NCI-H1930 (cell line): ENCODE measurements at regions not wholly inside any gene's neighbourhood (a gene's known extent, or its start where the extent isn't known, plus 50 kb on each side); places are given as distances from the start of the nearest gene placed in this dataset.
"Not testable (repeated sequence)": the region's sequence is repeated elsewhere in the genome, so short reads cannot be mapped to it uniquely, and the experiment has no call there.

Source experiments
- DNase-seq, 2 experiments: peaks; one replicate each; lab custom pipeline; 2025; lab: John Stamatoyannopoulos, UW

- no peak for DNase-seq
Observed at GRCh38 chr6:163874784-163875183, 460.3 kb downstream of the QKI start.

GRCh38 chr6:163872335-163872734 is 457.8 kb downstream of the QKI start:
- no peak for DNase-seq

DNA sequence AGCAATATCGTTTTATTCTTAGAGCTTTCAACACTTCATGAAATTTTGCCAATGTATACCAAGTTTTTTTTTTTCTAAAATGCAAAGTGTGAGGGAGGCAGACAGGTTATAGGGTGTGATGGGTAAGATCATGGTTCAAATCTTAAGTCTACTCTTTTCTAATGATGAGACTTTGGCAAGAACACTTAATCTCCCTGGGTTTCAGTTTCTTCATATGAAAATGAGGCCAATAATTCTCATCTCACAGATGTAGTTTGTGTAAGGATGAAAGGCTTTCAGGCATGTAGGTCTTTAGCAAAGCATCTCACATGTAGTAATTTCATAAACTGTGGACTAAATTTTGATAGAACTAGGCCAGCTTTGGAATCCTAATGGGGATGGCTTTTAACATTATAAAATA is 457.1 kb downstream of the QKI start:
- no peak for DNase-seq

DNA sequence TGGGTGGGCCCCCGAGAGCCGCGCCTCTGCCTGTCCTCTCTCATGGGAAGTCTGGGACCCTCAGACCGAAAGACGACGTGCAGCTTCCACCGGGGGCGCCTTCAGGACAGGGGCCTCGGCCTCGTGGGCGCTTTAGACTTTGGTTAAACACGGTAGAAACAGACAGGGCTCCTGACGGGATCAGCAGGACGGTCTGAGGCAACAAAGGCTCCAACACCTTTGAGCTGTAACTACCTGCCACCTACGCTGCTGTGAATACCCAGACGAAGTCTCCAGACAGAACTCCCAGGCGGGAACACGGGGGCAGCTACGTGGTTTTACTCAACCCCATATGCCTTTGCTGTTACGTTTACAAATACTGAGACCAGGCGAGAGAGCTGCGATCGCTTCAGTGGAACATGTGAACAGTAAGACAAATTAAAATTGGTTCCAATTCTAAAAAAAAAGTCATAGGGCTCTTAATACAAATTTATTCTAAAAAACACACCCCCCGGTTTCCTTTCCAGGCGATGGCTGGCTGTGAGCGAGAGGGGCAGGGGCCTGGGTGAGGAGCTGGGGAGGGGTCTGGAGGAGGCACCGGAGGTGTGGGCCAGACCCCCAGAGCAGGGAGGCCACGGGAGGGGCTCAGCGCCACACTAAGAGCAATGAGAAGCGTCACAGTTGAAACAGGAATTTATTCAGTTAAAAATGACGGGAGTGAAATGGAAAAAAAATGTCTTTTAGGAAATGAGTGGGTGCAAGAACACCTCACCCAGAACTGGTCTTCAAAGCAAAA is 453.2 kb downstream of the QKI start:
- no peak for DNase-seq

GRCh38 chr6:163866192-163866591 is 451.7 kb downstream of the QKI start:
- no peak for DNase-seq

- DNase-seq = no peak
Observed at GRCh38 chr6:163863565-163863964, 449.0 kb downstream of the QKI start.

DNA sequence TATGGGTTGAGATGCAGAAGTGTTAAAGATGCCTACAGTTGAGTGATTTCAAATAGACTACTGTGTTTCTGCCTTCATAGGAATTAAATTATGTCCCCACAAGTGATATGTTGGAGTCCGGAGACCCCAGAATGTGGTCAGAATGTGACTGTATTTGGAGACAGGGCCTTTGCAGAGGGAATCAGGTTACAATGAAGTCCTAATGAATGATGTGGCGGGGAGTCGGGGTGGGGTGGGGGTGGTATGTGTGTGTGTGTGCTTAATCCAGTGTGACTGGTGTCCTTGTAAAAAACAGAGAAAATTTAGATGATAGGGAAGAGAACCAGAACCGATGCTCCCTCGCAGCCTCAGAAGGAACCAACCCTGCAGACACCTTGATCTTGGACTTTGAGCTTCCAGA is 448.2 kb downstream of the QKI start:
- DNase-seq = no peak

- DNase-seq = no peak
Observed at GRCh38 chr6:163861627-163862026, 447.1 kb downstream of the QKI start.

GRCh38 chr6:163860287-163861081 is 446.0 kb downstream of the QKI start:
- no peak for DNase-seq

- DNase-seq = not testable (repeated sequence)
Observed at GRCh38 chr6:163858870-163859269, 444.4 kb downstream of the QKI start.

DNA sequence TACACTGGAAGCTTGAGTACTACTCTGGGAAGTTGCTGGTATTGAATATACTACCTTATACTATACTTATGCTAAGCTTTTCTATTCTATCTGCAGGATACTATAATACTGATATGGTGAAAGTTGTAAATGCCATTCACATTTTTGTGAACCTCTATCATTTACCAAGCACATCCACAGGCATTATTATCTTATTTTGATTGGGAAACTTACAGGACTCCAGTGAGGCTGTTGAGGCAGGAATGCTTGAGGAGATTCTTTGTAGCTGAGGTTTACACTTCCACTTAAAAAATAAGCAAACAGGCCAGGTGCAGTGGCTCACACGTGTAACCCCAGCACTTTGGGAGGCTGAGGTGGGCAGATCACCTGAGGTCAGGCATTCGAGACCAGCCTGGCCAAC is 442.9 kb downstream of the QKI start:
- DNase-seq = no peak

GRCh38 chr6:163850874-163851273 is 436.4 kb downstream of the QKI start:
- DNase-seq = no peak

- DNase-seq = no peak
Observed at GRCh38 chr6:163844761-163845160, 430.2 kb downstream of the QKI start.

- DNase-seq = no peak
Observed at GRCh38 chr6:163844357-163844756, 429.8 kb downstream of the QKI start.

DNA sequence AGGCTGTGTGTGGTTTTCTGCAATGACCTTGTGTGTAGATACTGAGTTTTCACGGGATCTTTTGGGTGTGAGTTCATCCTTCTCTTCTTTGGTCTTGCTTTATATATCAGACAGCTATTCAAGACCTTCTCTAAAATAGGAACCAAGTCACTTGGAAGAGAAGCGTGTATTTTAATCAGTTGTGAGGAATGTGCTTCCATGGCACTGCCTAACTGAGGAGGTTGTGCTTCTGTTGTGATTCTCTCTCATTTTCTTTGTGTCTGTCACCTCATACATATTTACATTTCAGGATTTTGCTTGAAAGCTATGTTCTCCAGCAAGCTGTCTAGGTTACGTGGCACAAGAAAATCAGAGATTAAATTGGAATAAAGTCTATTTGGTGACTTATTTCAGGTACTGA is 428.7 kb downstream of the QKI start:
- DNase-seq = no peak

- DNase-seq = no peak
Observed at GRCh38 chr6:163842467-163842866, 427.9 kb downstream of the QKI start.

DNA sequence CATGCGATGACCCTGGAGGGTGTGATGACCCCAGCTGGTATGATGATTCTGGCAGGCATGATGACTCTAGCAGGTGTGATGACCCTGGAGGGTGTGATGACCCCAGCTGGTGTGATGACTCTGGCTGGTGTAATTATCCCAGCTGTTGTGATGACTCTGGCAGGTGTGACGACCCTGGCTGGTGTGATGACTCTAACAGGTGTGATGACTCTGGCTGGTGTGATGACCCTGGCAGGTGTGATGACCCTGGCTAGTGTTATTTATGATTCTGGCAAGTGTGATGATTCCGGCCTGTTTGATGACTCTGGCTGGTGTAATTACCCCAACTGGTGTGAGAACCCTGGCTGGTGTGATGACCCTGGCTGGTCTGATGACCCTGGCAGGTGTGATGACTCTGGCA is 427.2 kb downstream of the QKI start:
- no peak for DNase-seq

DNA sequence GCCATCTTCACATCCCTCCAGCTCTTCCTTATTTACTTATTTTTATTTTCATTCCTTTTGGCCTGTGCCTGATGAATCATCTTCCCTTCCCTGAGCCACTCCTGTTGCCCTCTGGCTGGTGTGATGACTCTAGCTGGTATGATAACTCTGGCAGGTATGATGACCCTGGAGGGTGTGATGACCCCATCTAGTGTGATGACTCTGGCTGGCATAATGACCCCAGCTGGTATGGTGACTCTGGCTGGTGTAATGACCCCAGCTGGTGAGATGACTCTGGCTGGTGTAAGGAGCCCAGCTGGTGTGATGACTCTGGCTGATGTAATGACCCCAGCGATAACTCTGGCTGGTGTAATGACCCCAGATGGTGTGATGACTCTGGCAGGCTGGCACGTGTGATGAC is 426.8 kb downstream of the QKI start:
- no peak for DNase-seq

DNA sequence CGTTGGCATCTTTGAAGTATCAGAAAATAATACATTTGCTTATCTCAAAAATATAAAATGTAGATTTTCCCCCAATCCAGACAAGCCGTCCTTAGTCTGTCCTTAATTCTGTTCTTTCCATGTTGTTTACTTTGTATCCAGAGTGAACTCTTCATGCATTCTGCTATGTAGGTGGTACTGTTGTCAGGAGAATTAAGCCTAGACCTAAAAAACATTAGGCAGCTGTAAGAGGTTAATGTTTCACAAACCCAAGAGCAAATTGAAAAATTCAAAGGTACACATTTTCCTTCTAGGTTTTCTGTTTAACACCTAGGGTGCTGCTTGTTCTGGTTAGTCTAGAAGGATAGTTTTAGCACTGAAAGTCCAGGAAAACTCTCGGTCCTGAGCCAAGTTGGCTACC is 426.4 kb downstream of the QKI start:
- no peak for DNase-seq

DNA sequence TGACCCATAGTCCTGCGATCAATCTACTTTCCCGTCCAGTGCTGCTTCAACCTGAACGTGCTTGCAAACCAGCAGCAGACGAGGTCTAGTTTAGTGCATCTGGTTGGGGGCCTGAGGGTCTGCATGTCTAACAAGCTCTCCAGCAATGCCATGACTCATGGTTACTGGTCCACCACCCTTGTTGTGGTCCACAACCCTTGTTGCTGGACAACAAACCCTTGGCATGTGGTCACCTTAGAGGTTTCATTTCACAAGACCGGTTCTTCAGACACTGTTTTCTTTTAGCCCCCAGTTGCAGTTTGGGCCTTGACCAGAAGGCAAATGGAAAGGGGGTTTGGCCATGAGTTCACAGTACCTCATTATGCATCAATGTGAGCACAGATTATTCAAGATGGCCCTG is 424.8 kb downstream of the QKI start:
- DNase-seq = no peak

DNA sequence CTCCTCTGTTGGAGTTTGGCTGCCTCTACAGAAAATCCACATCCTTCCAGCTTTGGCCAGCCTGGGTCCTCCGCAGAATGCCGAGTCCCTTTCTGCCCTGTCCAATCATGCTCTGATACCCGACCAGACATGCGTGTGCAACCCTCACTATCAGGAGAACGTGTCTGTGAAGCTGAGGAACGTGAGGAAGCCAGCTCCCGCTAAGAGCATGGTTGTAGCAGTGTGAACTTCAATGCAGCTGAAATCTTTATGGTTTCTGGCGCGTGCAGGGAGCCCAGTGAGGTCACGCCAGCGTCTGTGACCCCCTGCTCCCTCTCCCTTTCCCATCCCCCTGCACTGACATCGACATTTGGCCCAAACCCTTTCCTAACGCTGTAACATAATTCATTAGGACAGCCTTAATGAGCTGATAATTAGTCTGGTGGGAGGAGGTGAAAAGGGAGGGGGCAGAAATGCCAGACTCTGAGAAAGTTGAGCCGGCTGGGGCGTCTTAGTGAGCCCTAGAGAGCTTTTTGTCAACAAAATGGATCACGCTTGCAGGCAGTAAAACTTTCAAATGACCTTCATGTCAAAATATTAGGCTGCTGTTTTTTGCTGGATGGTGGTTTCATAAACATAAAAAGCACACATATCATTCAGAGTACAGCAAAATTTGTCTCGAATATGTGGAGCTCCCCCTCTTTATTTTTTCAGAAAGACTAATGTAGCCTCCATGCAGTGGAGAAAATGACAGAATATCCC is 423.3 kb downstream of the QKI start:
- DNase-seq = no peak

- DNase-seq = no peak
Observed at GRCh38 chr6:163836876-163837690, 422.6 kb downstream of the QKI start.
